Endothelial cell of umbilical vein (primary cell): ENCODE measurements at regions not wholly inside any gene's neighbourhood (a gene's known extent, or its start where the extent isn't known, plus 50 kb on each side); places are given as distances from the start of the nearest gene placed in this dataset.

ENCODE experiments used
- BruUV-seq: library from RNA; stranded (reverse); fragments of 400-500 nt; replicated peaks from 2 replicates; lab custom pipeline; 2021; lab: Mats Ljungman, UMichigan
- CTCF ChIA-PET: fragments of 300-600, 350-600 bp; sonication (Branson Sonifier 250); formaldehyde crosslinking; loops from one replicate; lab custom pipeline; 2021; ENCODE audit warnings: antibody characterized with exemption, inconsistent platforms; lab: Charles Lee
- POLR2A ChIA-PET: fragments of 300-600, 350-600 bp; sonication (Branson Sonifier 250); formaldehyde crosslinking; loops from one replicate; lab custom pipeline; 2021; ENCODE audit warnings: antibody characterized with exemption, inconsistent platforms; lab: Charles Lee
- DNase-seq: peaks from one replicate; pipeline ENCODE4 v3.0.0-alpha.2; 2011; ENCODE audit warnings: low read depth, low spot score
- FAIRE-seq: peaks from 2 replicates; lab custom pipeline; 2011; peaks lifted over from hg19 to GRCh38; lab: Jason Lieb, UNC
- H2AFZ ChIP-seq: 2 replicates; pipeline ENCODE4 v1.6.0; 2012; ENCODE audit warnings: low read depth, low read length, control low read depth, inconsistent platforms
- H3K27ac ChIP-seq: 2 replicates; pipeline ENCODE4 v1.5.1; 2011; ENCODE audit warnings: low read depth, mild to moderate bottlenecking, control low read depth, low read length, moderate library complexity; ENCODE audit not compliant: insufficient read depth
- H3K27me3 ChIP-seq, 2 experiments: 2 replicates each; pipeline versions ENCODE4 v1.6.0 to v1.6.1; 2011; ENCODE audit warnings: low read length in 2 of 2, mixed read lengths in 1 of 2; ENCODE audit not compliant: control insufficient read depth in 2 of 2, insufficient read depth in 2 of 2
- H3K36me3 ChIP-seq, 2 experiments: 2 replicates in 1 of 2; 3 replicates in 1 of 2; pipeline ENCODE4 v1.5.1; 2011; ENCODE audit warnings: low read length in 2 of 2, mild to moderate bottlenecking in 1 of 2, moderate library complexity in 1 of 2; ENCODE audit not compliant: control insufficient read depth in 2 of 2, insufficient read depth in 2 of 2; ENCODE audit errors: extremely low read depth in 1 of 2
- H3K4me1 ChIP-seq: 3 replicates; pipeline ENCODE4 v1.5.1; 2011; ENCODE audit warnings: mild to moderate bottlenecking, low read length; ENCODE audit not compliant: control insufficient read depth, insufficient read depth; ENCODE audit errors: extremely low read depth
- H3K4me2 ChIP-seq: 2 replicates; pipeline ENCODE4 v1.6.1; 2011; ENCODE audit warnings: low read length, control low read depth, mixed read lengths; ENCODE audit not compliant: insufficient read depth
- H3K4me3 ChIP-seq, 3 experiments: fragments of 200-600 bp in 1 of 3; sonication (generic), shearing (Covaris generic) in 1 of 3; replicated peaks in 1 of 3; 2 replicates each; pipeline ENCODE4 v1.5.1; 2011 to 2016; ENCODE audit warnings: control low read depth in 3 of 3, low read length in 3 of 3, mild to moderate bottlenecking in 2 of 3, inconsistent platforms in 1 of 3, low read depth in 1 of 3, moderate library complexity in 1 of 3; ENCODE audit not compliant: insufficient read depth in 1 of 3
- H3K79me2 ChIP-seq: 2 replicates; pipeline ENCODE4 v1.6.0; 2012; ENCODE audit warnings: low read length, inconsistent platforms; ENCODE audit not compliant: control insufficient read depth, insufficient read depth
- H3K9ac ChIP-seq: replicated peaks from 2 replicates; pipeline ENCODE3; 2011; ENCODE audit warnings: low read length, control low read depth; ENCODE audit not compliant: insufficient read depth; ENCODE audit errors: extremely low read depth
- H3K9me1 ChIP-seq: replicated peaks from 3 replicates; pipeline ENCODE4 v1.6.0; 2011; ENCODE audit warnings: mild to moderate bottlenecking, low read length; ENCODE audit not compliant: control insufficient read depth, insufficient read depth; ENCODE audit errors: extremely low read depth
- H3K9me3 ChIP-seq: replicated peaks from 2 replicates; pipeline ENCODE4 v1.5.1; 2012; ENCODE audit warnings: low read length, inconsistent platforms; ENCODE audit not compliant: control insufficient read depth, insufficient read depth
- H4K20me1 ChIP-seq: replicated peaks from 2 replicates; pipeline ENCODE3; 2011; ENCODE audit warnings: mild to moderate bottlenecking, low read length; ENCODE audit not compliant: control insufficient read depth, insufficient read depth; ENCODE audit errors: extremely low read depth
- EZH2 ChIP-seq: IDR thresholded peaks from 2 replicates; pipeline ENCODE4 v1.6.1; 2012; ENCODE audit warnings: borderline replicate concordance, low read depth, mild to moderate bottlenecking, moderate library complexity, low read length, inconsistent platforms; ENCODE audit not compliant: severe bottlenecking
- FOS ChIP-seq: IDR thresholded peaks from 2 replicates; pipeline ENCODE4 v1.6.1; 2011; ENCODE audit warnings: mild to moderate bottlenecking, low read length, moderate library complexity, borderline replicate concordance; ENCODE audit not compliant: insufficient read depth
- GATA2 ChIP-seq: IDR thresholded peaks from 2 replicates; pipeline ENCODE4 v1.7.0; 2011; ENCODE audit warnings: low read depth, mild to moderate bottlenecking, moderate library complexity, mixed read lengths, low read length; ENCODE audit not compliant: insufficient read length, insufficient read depth
- JUN ChIP-seq: IDR thresholded peaks from 2 replicates; pipeline ENCODE4 v1.6.1; 2011; ENCODE audit warnings: borderline replicate concordance, low read depth; ENCODE audit not compliant: insufficient read length, insufficient read depth
- MYC ChIP-seq: IDR thresholded peaks from one replicate; pipeline ENCODE4 v1.6.1; 2011; ENCODE audit warnings: mild to moderate bottlenecking, low read depth, low read length
- POLR2A ChIP-seq: IDR thresholded peaks from 2 replicates; pipeline ENCODE4 v1.6.1; 2012; ENCODE audit warnings: low read depth, mild to moderate bottlenecking, control low read depth, low read length
- POLR2AphosphoS5 ChIP-seq: IDR thresholded peaks from 2 replicates; pipeline ENCODE4 v1.6.1; 2012; ENCODE audit warnings: low read depth, mild to moderate bottlenecking, control low read depth, low read length, moderate library complexity; ENCODE audit not compliant: insufficient read depth
- dilution Hi-C: fragments of 300-500 bp; cut with MboI; formaldehyde crosslinking; loops from one replicate; pipeline ENCODE4 v1.15.0; 2019; ENCODE audit warnings: low sequenced_read_pairs; ENCODE audit not compliant: extremely low pct_ligation_motif_present
- intact Hi-C: fragments of 100-400 bp; cut with micrococcal nuclease; formaldehyde crosslinking; loops from one replicate; pipeline ENCODE4 v1.10.0; 2022
- TF ChIP-seq, protein P1 (sequence below): IDR thresholded peaks from 2 replicates; pipeline ENCODE4 v1.6.1; 2011; ENCODE audit not compliant: insufficient read depth, insufficient read length
- TF ChIP-seq, protein P2 (sequence below), 2 donors: IDR thresholded peaks; 1 replicate in 1 of 2; 2 replicates in 1 of 2; pipeline ENCODE4 v1.5.1; 2011; ENCODE audit warnings: low read length in 2 of 2, mild to moderate bottlenecking in 2 of 2, moderate library complexity in 2 of 2, control low read depth in 1 of 2, inconsistent platforms in 1 of 2, low read depth in 1 of 2; ENCODE audit not compliant: insufficient read depth in 1 of 2; ENCODE audit errors: extremely low read depth in 1 of 2

DNA sequence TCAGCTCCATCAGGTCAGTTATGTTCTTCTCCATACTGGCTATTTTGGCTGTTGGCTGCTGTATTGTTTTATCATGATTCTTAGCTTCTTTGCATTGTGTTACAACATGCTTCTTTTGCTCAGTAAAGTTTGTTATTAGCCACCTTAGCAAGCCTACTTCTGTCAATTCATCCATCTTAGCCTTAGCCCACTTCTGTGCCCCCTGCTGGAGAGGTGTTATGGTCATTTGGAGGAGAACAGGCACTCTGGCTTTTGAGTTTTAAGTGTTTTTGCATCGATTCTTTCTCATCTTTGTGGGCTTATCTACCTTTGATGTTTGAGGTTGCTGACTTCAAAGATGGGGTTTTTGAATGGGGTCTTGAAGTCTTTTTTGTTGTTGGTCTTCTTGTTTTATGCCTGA, 204.6 kb upstream of the FOXP2 start:
- H3K4me1 ChIP-seq = peaks cover 3% of the 10 kb centered on the region
- TF ChIP-seq POLR2A (no peak), FOS (no peak), POLR2AphosphoS5 (no peak), JUN (no peak), EZH2 (no peak), GATA2 (no peak), MYC (no peak)
- TF ChIP-seq, protein P1, sequence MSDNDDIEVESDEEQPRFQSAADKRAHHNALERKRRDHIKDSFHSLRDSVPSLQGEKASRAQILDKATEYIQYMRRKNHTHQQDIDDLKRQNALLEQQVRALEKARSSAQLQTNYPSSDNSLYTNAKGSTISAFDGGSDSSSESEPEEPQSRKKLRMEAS = no peak
- TF ChIP-seq, protein P2, sequence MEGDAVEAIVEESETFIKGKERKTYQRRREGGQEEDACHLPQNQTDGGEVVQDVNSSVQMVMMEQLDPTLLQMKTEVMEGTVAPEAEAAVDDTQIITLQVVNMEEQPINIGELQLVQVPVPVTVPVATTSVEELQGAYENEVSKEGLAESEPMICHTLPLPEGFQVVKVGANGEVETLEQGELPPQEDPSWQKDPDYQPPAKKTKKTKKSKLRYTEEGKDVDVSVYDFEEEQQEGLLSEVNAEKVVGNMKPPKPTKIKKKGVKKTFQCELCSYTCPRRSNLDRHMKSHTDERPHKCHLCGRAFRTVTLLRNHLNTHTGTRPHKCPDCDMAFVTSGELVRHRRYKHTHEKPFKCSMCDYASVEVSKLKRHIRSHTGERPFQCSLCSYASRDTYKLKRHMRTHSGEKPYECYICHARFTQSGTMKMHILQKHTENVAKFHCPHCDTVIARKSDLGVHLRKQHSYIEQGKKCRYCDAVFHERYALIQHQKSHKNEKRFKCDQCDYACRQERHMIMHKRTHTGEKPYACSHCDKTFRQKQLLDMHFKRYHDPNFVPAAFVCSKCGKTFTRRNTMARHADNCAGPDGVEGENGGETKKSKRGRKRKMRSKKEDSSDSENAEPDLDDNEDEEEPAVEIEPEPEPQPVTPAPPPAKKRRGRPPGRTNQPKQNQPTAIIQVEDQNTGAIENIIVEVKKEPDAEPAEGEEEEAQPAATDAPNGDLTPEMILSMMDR (IDR thresholded peaks at IDR 0.05; ENCODE audit: extremely low read depth in 1 of 2, insufficient read depth in 1 of 2, low read depth in 1 of 2, low read length in 2 of 2) = no peak
- no peak for FAIRE-seq
- no peak overlapping the region for H3K9ac ChIP-seq
- no peaks in the 10 kb centered on the region for H3K36me3 ChIP-seq
- BruUV-seq = no TSS peak
- no peaks in the 10 kb centered on the region for H3K79me2 ChIP-seq
- no peak overlapping the region for H2AFZ ChIP-seq
- H3K9me3 ChIP-seq = no peaks in the 10 kb centered on the region
- no peak overlapping the region for H3K4me3 ChIP-seq
- H3K27me3 ChIP-seq = no peaks in the 10 kb centered on the region
- H3K27ac ChIP-seq = no peak overlapping the region
- no peak overlapping the region for H3K4me2 ChIP-seq
- dilution Hi-C loops = no loop called here
- POLR2A ChIA-PET = no interaction called here
- DNase-seq = no peak
- H4K20me1 ChIP-seq = no peaks in the 10 kb centered on the region
- intact Hi-C loops = no loop called here
- H3K9me1 ChIP-seq = no peaks in the 10 kb centered on the region
- CTCF ChIA-PET = no interaction called here
